Kidney epithelial cell (primary cell): ENCODE measurements at regions not wholly inside any gene's neighbourhood (a gene's known extent, or its start where the extent isn't known, plus 50 kb on each side); places are given as distances from the start of the nearest gene placed in this dataset.

Experiments
- DNase-seq: peaks from one replicate; pipeline ENCODE4 v3.0.0-alpha.2; 2010; ENCODE audit warnings: low read depth
- H3K27me3 ChIP-seq: 2 replicates; pipeline ENCODE4 v1.6.0; 2011; ENCODE audit warnings: low read length; ENCODE audit not compliant: control insufficient read depth, insufficient read depth
- H3K36me3 ChIP-seq: 2 replicates; pipeline ENCODE4 v1.5.1; 2011; ENCODE audit warnings: low read length; ENCODE audit not compliant: control insufficient read depth, insufficient read depth
- H3K4me3 ChIP-seq: 2 replicates; pipeline ENCODE4 v1.5.1; 2011; ENCODE audit warnings: low read depth, mild to moderate bottlenecking, control low read depth, low read length
- CTCF ChIP-seq: IDR thresholded peaks from 2 replicates; pipeline ENCODE4 v1.5.1; 2011; ENCODE audit warnings: mild to moderate bottlenecking, moderate library complexity, low read length, control low read depth, inconsistent platforms; ENCODE audit not compliant: insufficient read depth, poor library complexity, severe bottlenecking

GRCh38 chr1:232468249-232468648 lies 161.7 kb downstream of the SIPA1L2 start:
- H3K27me3 ChIP-seq = no peaks in the 10 kb centered on the region
- no peak for TF ChIP-seq CTCF
- no peaks in the 10 kb centered on the region for H3K36me3 ChIP-seq
- no peak overlapping the region for H3K4me3 ChIP-seq
- DNase-seq = no peak

- no peak for TF ChIP-seq CTCF
- no peak overlapping the region for H3K4me3 ChIP-seq
- DNase-seq = no peak
- no peaks in the 10 kb centered on the region for H3K27me3 ChIP-seq
- H3K36me3 ChIP-seq = peaks cover 2% of the 10 kb centered on the region
These were observed 162.7 kb downstream of the SIPA1L2 start for GRCh38 chr1:232467073-232467760.

- no peak for DNase-seq
- Histone ChIP-seq H3K36me3 (peaks cover 2% of the 10 kb centered on the region), H3K27me3 (no peaks in the 10 kb centered on the region), H3K4me3 (no peak overlapping the region)
- no peak for TF ChIP-seq CTCF
These were observed 165.6 kb downstream of the SIPA1L2 start for GRCh38 chr1:232464325-232464724.

GRCh38 chr1:232463225-232463624 lies 166.7 kb downstream of the SIPA1L2 start:
- no peaks in the 10 kb centered on the region for H3K27me3 ChIP-seq
- no peak overlapping the region for H3K4me3 ChIP-seq
- H3K36me3 ChIP-seq = peaks cover 2% of the 10 kb centered on the region
- no peak for DNase-seq
- no peak for TF ChIP-seq CTCF

GRCh38 chr1:232462213-232462612 lies 167.7 kb downstream of the SIPA1L2 start:
- Histone ChIP-seq H3K36me3 (peaks cover 2% of the 10 kb centered on the region), H3K27me3 (no peaks in the 10 kb centered on the region), H3K4me3 (no peak overlapping the region)
- peak; percentile 54 for DNase-seq
- TF ChIP-seq CTCF = no peak

GRCh38 chr1:232459826-232460225 lies 170.1 kb downstream of the SIPA1L2 start:
- TF ChIP-seq CTCF = no peak
- Histone ChIP-seq H3K4me3 (no peak overlapping the region), H3K36me3 (peaks cover 2% of the 10 kb centered on the region), H3K27me3 (no peaks in the 10 kb centered on the region)
- DNase-seq = no peak
